T-cell (primary cell): ENCODE measurements at regions not wholly inside any gene's neighbourhood (a gene's known extent, or its start where the extent isn't known, plus 50 kb on each side); places are given as distances from the start of the nearest gene placed in this dataset.

Source experiments
- ATAC-seq, 4 experiments: fragments of 200-7000 bp in 3 of 4; fragments of 150-1000 bp in 1 of 4; cut with Tn5 transposase; replicated peaks in 1 of 4; 1 replicate in 3 of 4; 2 replicates in 1 of 4; pipeline ENCODE4 v1.10.0; 2021; ENCODE audit warnings: moderate library complexity in 3 of 4, mild to moderate bottlenecking in 2 of 4, moderate number of reproducible peaks in 1 of 4
- CTCF ChIA-PET, 2 donors: fragments of 300-600 bp; sonication (Branson Sonifier 250); formaldehyde crosslinking; loops; one replicate each; lab custom pipeline; 2022; ENCODE audit warnings: antibody characterized with exemption in 2 of 2; lab: Charles Lee
- POLR2A ChIA-PET, 2 donors: fragments of 300-600 bp; sonication (Branson Sonifier 250); formaldehyde crosslinking; loops; one replicate each; lab custom pipeline; 2022; ENCODE audit warnings: antibody characterized with exemption in 2 of 2; lab: Charles Lee
- DNase-seq, 35 experiments: peaks; one replicate each; pipeline versions ENCODE4 v3.0.0 to v3.0.0-alpha.2; 2013 to 2023
- H3K27ac ChIP-seq: one replicate; pipeline ENCODE4 v1.5.1; 2013; ENCODE audit warnings: low read length
- H3K27me3 ChIP-seq, 2 experiments: replicated peaks in 1 of 2; 1 replicate in 1 of 2; 2 replicates in 1 of 2; pipeline versions ENCODE4 v1.6.1 to v1.7.0; 2013; ENCODE audit warnings: low read length in 1 of 2, mixed read lengths in 1 of 2; ENCODE audit not compliant: control insufficient read depth in 2 of 2, insufficient read depth in 2 of 2; ENCODE audit errors: extremely low read depth in 1 of 2
- H3K36me3 ChIP-seq, 2 donors: 1 replicate in 1 of 2; 2 replicates in 1 of 2; pipeline versions ENCODE4 v1.6.1 to v1.7.0; 2013; ENCODE audit warnings: low read length in 1 of 2; ENCODE audit not compliant: control insufficient read depth in 2 of 2, insufficient read depth in 1 of 2; ENCODE audit errors: extremely low read depth in 1 of 2
- H3K4me1 ChIP-seq, 2 experiments: 1 replicate in 1 of 2; 2 replicates in 1 of 2; pipeline versions ENCODE4 v1.6.1 to v1.7.0; 2013; ENCODE audit warnings: low read length in 2 of 2, mixed read lengths in 1 of 2; ENCODE audit not compliant: insufficient read depth in 2 of 2, control insufficient read depth in 1 of 2; ENCODE audit errors: extremely low read depth in 1 of 2
- H3K4me3 ChIP-seq, 2 donors: 1 replicate in 1 of 2; 2 replicates in 1 of 2; pipeline versions ENCODE4 v1.5.1 to v1.7.0; 2013; ENCODE audit warnings: mild to moderate bottlenecking in 2 of 2, low read length in 1 of 2, moderate library complexity in 1 of 2; ENCODE audit not compliant: control insufficient read depth in 1 of 2; ENCODE audit errors: extremely low read depth in 1 of 2
- H3K9me3 ChIP-seq: 2 replicates; pipeline ENCODE4 v1.7.0; 2013
- H3K27ac Mint-ChIP-seq, 2 donors: one replicate each; pipeline ENCODE4 v1.8.0; 2020 to 2021; ENCODE audit warnings: mild to moderate bottlenecking in 2 of 2, mixed read lengths in 2 of 2
- H3K27me3 Mint-ChIP-seq, 2 donors: one replicate each; pipeline ENCODE4 v1.8.0; 2021 to 2022; ENCODE audit warnings: mixed read lengths in 2 of 2
- H3K36me3 Mint-ChIP-seq: one replicate; pipeline ENCODE4 v1.8.0; 2021; ENCODE audit warnings: mixed read lengths
- H3K4me1 Mint-ChIP-seq, 3 donors: one replicate each; pipeline ENCODE4 v1.8.0; 2020 to 2022; ENCODE audit warnings: mixed read lengths in 3 of 3, mild to moderate bottlenecking in 1 of 3
- H3K4me3 Mint-ChIP-seq, 3 donors: one replicate each; pipeline ENCODE4 v1.8.0; 2020 to 2022; ENCODE audit warnings: mild to moderate bottlenecking in 3 of 3, mixed read lengths in 3 of 3, moderate library complexity in 3 of 3
- H3K9me3 Mint-ChIP-seq, 3 donors: one replicate each; pipeline ENCODE4 v1.8.0; 2020 to 2022; ENCODE audit warnings: mixed read lengths in 3 of 3
- WGBS: methylation state at CpG from one replicate; pipeline ENCODE4 v1.1.5; 2013; ENCODE audit warnings: missing lambda C conversion rate; ENCODE audit not compliant: insufficient coverage; 5-methylcytosine and 5-hydroxymethylcytosine counted together

GRCh38 chr4:161329852-161330251, 833.9 kb downstream of the FSTL5 start:
- Mint-ChIP-seq H3K27me3 (no peaks in the 10 kb centered on the region), H3K4me1 (no peaks in the 10 kb centered on the region), H3K27ac (no peak overlapping the region), H3K36me3 (no peaks in the 10 kb centered on the region), H3K9me3 (peaks cover 8 to 15% (median 9%) of the 10 kb centered on the region in 3 donors), H3K4me3 (no peak overlapping the region)
- Histone ChIP-seq H3K27me3 (no peaks in the 10 kb centered on the region), H3K36me3 (no peaks in the 10 kb centered on the region), H3K9me3 (no peaks in the 10 kb centered on the region), H3K27ac (no peak overlapping the region), H3K4me1 (no peaks in the 10 kb centered on the region), H3K4me3 (no peak overlapping the region)
- WGBS = no CpG with 5 or more reads among the region's 1 CpG
- ChIA-PET POLR2A (no interaction called here), CTCF (no interaction called here)
- ATAC-seq (no peak), DNase-seq (no peak)

- ATAC-seq = no peak
- Histone ChIP-seq H3K36me3 (no peaks in the 10 kb centered on the region), H3K27ac (no peak overlapping the region), H3K4me1 (no peaks in the 10 kb centered on the region), H3K27me3 (no peaks in the 10 kb centered on the region), H3K4me3 (no peak overlapping the region), H3K9me3 (no peaks in the 10 kb centered on the region)
- ChIA-PET CTCF (no interaction called here), POLR2A (no interaction called here)
- no CpG with 5 or more reads among the region's 1 CpG for WGBS
- no peak for DNase-seq
- no peaks in the 10 kb centered on the region for H3K27me3 Mint-ChIP-seq
- no peaks in the 10 kb centered on the region for H3K36me3 Mint-ChIP-seq
- no peak overlapping the region for H3K27ac Mint-ChIP-seq
- peaks cover 5 to 16% (median 9%) of the 10 kb centered on the region in 3 donors for H3K9me3 Mint-ChIP-seq
- H3K4me1 Mint-ChIP-seq = no peaks in the 10 kb centered on the region
- H3K4me3 Mint-ChIP-seq = no peak overlapping the region
Observed at GRCh38 chr4:161321706-161322105, 842.1 kb downstream of the FSTL5 start.

GRCh38 chr4:161320377-161320776, 843.4 kb downstream of the FSTL5 start:
- CTCF ChIA-PET = no interaction called here
- Mint-ChIP-seq H3K9me3 (peaks cover 5 to 12% (median 7%) of the 10 kb centered on the region in 3 donors), H3K4me3 (no peak overlapping the region), H3K27ac (no peak overlapping the region), H3K27me3 (no peaks in the 10 kb centered on the region), H3K36me3 (no peaks in the 10 kb centered on the region), H3K4me1 (no peaks in the 10 kb centered on the region)
- no peak for ATAC-seq
- H3K4me1 ChIP-seq = no peaks in the 10 kb centered on the region
- no peak for DNase-seq
- no peaks in the 10 kb centered on the region for H3K27me3 ChIP-seq
- H3K27ac ChIP-seq = no peak overlapping the region
- no peak overlapping the region for H3K4me3 ChIP-seq
- H3K36me3 ChIP-seq = no peaks in the 10 kb centered on the region
- H3K9me3 ChIP-seq = no peaks in the 10 kb centered on the region
- WGBS = 31% methylated on average over 2 of the region's 4 CpGs
- POLR2A ChIA-PET = no interaction called here

GRCh38 chr4:161317000-161317399, 846.8 kb downstream of the FSTL5 start:
- H3K4me3 ChIP-seq = no peak overlapping the region
- DNase-seq = no peak
- Mint-ChIP-seq H3K4me1 (no peaks in the 10 kb centered on the region), H3K27me3 (no peaks in the 10 kb centered on the region), H3K27ac (no peak overlapping the region), H3K4me3 (no peak overlapping the region), H3K36me3 (no peaks in the 10 kb centered on the region), H3K9me3 (peaks cover 5 to 8% (median 7%) of the 10 kb centered on the region in 3 donors)
- no peak overlapping the region for H3K27ac ChIP-seq
- ATAC-seq = no peak
- H3K36me3 ChIP-seq = no peaks in the 10 kb centered on the region
- no peaks in the 10 kb centered on the region for H3K4me1 ChIP-seq
- CTCF ChIA-PET = no interaction called here
- H3K27me3 ChIP-seq = no peaks in the 10 kb centered on the region
- no peaks in the 10 kb centered on the region for H3K9me3 ChIP-seq
- 71% methylated on average over 3 of the region's 4 CpGs for WGBS
- POLR2A ChIA-PET = no interaction called here

- Histone ChIP-seq H3K27ac (no peak overlapping the region), H3K4me1 (no peaks in the 10 kb centered on the region), H3K27me3 (no peaks in the 10 kb centered on the region), H3K9me3 (no peaks in the 10 kb centered on the region), H3K4me3 (no peak overlapping the region), H3K36me3 (no peaks in the 10 kb centered on the region)
- no peak for ATAC-seq
- POLR2A ChIA-PET = no interaction called here
- H3K9me3 Mint-ChIP-seq = peaks cover 2 to 5% (median 3%) of the 10 kb centered on the region in 3 donors
- CTCF ChIA-PET = no interaction called here
- H3K4me3 Mint-ChIP-seq = no peak overlapping the region
- no CpG with 5 or more reads among the region's 3 CpGs for WGBS
- no peaks in the 10 kb centered on the region for H3K4me1 Mint-ChIP-seq
- H3K27me3 Mint-ChIP-seq = no peaks in the 10 kb centered on the region
- H3K27ac Mint-ChIP-seq = no peak overlapping the region
- DNase-seq = no peak
- no peaks in the 10 kb centered on the region for H3K36me3 Mint-ChIP-seq
Observed at GRCh38 chr4:161314371-161314770, 849.4 kb downstream of the FSTL5 start.

- CTCF ChIA-PET = no interaction called here
- H3K4me1 Mint-ChIP-seq = no peaks in the 10 kb centered on the region
Observed at GRCh38 chr4:161303551-161303950, 860.2 kb downstream of the FSTL5 start.

GRCh38 chr4:161291222-161291621, 872.6 kb downstream of the FSTL5 start:
- no peak for ATAC-seq

More at GRCh38 chr4:161303551-161303950, 860.2 kb downstream of the FSTL5 start:
- H3K4me3 ChIP-seq = no peak overlapping the region
- Mint-ChIP-seq H3K9me3 (peaks cover 12 to 20% (median 14%) of the 10 kb centered on the region in 3 donors), H3K36me3 (no peaks in the 10 kb centered on the region), H3K4me3 (no peak overlapping the region), H3K27me3 (no peaks in the 10 kb centered on the region), H3K27ac (no peak overlapping the region)
- H3K27ac ChIP-seq = no peak overlapping the region
- ATAC-seq (no peak), DNase-seq (no peak)
- POLR2A ChIA-PET = no interaction called here
- no peaks in the 10 kb centered on the region for H3K4me1 ChIP-seq
- no peaks in the 10 kb centered on the region for H3K9me3 ChIP-seq
- no peaks in the 10 kb centered on the region for H3K36me3 ChIP-seq
- no peaks in the 10 kb centered on the region for H3K27me3 ChIP-seq
- WGBS = 83% methylated on average over 1 of the region's 2 CpGs

More at GRCh38 chr4:161291222-161291621, 872.6 kb downstream of the FSTL5 start:
- ChIA-PET POLR2A (no interaction called here), CTCF (no interaction called here)
- Mint-ChIP-seq H3K36me3 (no peaks in the 10 kb centered on the region), H3K27ac (no peak overlapping the region), H3K4me3 (no peak overlapping the region), H3K4me1 (no peaks in the 10 kb centered on the region), H3K27me3 (no peaks in the 10 kb centered on the region), H3K9me3 (peaks cover 7 to 45% (median 18%) of the 10 kb centered on the region in 3 donors)
- Histone ChIP-seq H3K4me1 (no peaks in the 10 kb centered on the region), H3K27ac (no peak overlapping the region), H3K36me3 (no peaks in the 10 kb centered on the region), H3K27me3 (no peaks in the 10 kb centered on the region), H3K9me3 (no peaks in the 10 kb centered on the region), H3K4me3 (no peak overlapping the region)
- 64% methylated on average over 3 of the region's 5 CpGs for WGBS
- DNase-seq = peak in 1 of 35 experiments; percentile 0
